ENCODE measurements at regions not wholly inside any gene's neighbourhood (a gene's known extent, or its start where the extent isn't known, plus 50 kb on each side); places are given as distances from the start of the nearest gene placed in this dataset.

DNA sequence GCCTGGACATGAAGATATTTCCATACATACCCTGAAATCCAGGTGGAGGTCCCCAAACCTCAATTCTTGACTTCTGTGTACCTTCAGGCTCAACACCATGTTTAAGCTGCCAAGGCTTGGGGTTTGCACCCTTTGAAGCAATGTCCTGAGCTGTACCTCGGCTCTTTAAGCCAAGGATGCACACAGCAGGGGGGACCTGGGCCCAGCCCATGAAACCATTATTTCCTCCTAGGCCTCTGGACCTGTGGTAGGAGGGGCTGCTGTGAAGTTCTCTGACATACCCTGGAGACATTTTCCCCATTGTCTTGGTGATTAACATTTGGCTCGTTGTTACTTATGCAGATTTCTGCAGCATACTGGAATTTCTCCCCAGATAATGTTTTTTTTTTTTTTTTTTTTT lies 184.3 kb upstream of the RGS18 start:
- Histone ChIP-seq H3K4me3 (ENCODE audit: low read length in 3 of 3) (no peak overlapping the region), H3K9ac (ENCODE audit: low read length in 3 of 3) (no peak overlapping the region), H3K27ac (ENCODE audit: low read depth in 2 of 2, low read length in 2 of 2) (no peak overlapping the region), H3K27me3 (ENCODE audit: control insufficient read depth, insufficient read depth, low read length) (no peaks in the 10 kb centered on the region), H3K36me3 (ENCODE audit: control insufficient read depth in 2 of 3, insufficient read depth in 3 of 3, low read length in 3 of 3) (no peaks in the 10 kb centered on the region), H3K9me3 (ENCODE audit: control insufficient read depth in 2 of 3, insufficient read depth in 1 of 3, low read length in 3 of 3) (no peaks in the 10 kb centered on the region), H3K4me1 (ENCODE audit: control insufficient read depth in 2 of 3, insufficient read depth in 2 of 3, low read depth in 1 of 3, low read length in 3 of 3) (no peaks in the 10 kb centered on the region)
- no peak for TF ChIP-seq CTCF (IDR thresholded peaks at IDR 0.05; ENCODE audit: borderline replicate concordance, extremely low read depth, insufficient read depth)
- no peak for DNase-seq
- intact Hi-C loops (cut with DNase I) = no loop called here
- no peak for FAIRE-seq

DNA sequence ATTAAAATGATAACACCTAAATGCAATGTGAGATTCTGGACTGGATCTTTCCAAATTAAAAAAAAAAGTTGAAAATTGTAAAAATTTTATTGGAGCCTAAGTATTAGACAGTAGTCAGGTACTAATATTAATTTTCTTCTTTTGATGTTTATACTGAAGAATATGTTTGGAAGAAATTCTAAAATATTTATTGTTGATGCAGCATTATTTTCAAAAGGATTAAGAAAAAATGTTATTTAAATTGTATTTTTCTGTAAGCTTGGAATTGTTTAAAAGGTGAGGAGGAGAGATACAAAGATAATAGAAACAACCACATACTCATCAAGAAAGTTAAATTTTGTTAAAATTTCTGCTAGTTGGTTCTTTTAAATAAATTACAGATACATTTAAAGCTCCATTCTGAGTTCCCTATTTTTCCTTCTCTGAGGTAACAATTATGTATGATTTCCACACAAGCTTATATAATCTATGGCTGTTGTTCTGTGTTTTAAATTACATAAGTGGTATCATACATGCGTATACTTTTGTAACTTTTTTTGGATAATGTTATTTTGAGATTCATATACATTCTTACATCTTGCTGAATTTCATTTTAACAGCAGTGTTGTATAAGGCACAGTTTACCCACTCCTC lies 180.3 kb upstream of the RGS18 start:
- H3K4me3 ChIP-seq (ENCODE audit: low read length in 3 of 3) = no peak overlapping the region
- no peak for TF ChIP-seq CTCF (IDR thresholded peaks at IDR 0.05; ENCODE audit: borderline replicate concordance, extremely low read depth, insufficient read depth)
- no peak overlapping the region for H3K9ac ChIP-seq (ENCODE audit: low read length in 3 of 3)
- peak; percentile 32 for FAIRE-seq
- H3K27me3 ChIP-seq (ENCODE audit: control insufficient read depth, insufficient read depth, low read length) = no peaks in the 10 kb centered on the region
- no peaks in the 10 kb centered on the region for H3K9me3 ChIP-seq (ENCODE audit: control insufficient read depth in 2 of 3, insufficient read depth in 1 of 3, low read length in 3 of 3)
- H3K4me1 ChIP-seq (ENCODE audit: control insufficient read depth in 2 of 3, insufficient read depth in 2 of 3, low read depth in 1 of 3, low read length in 3 of 3) = no peaks in the 10 kb centered on the region
- H3K36me3 ChIP-seq (ENCODE audit: control insufficient read depth in 2 of 3, insufficient read depth in 3 of 3, low read length in 3 of 3) = no peaks in the 10 kb centered on the region
- DNase-seq = no peak
- no peak overlapping the region for H3K27ac ChIP-seq (ENCODE audit: low read depth in 2 of 2, low read length in 2 of 2)
- intact Hi-C loops (cut with DNase I) = no loop called here

GRCh38 chr1:191984856-191985255 lies 173.4 kb upstream of the RGS18 start:
- no peaks in the 10 kb centered on the region for H3K4me1 ChIP-seq (ENCODE audit: control insufficient read depth in 2 of 3, insufficient read depth in 2 of 3, low read depth in 1 of 3, low read length in 3 of 3)
- DNase-seq (no peak), FAIRE-seq (no peak)
- no peaks in the 10 kb centered on the region for H3K9me3 ChIP-seq (ENCODE audit: control insufficient read depth in 2 of 3, insufficient read depth in 1 of 3, low read length in 3 of 3)
- no peak overlapping the region for H3K4me3 ChIP-seq (ENCODE audit: low read length in 3 of 3)
- no peak overlapping the region for H3K27ac ChIP-seq (ENCODE audit: low read depth in 2 of 2, low read length in 2 of 2)
- H3K36me3 ChIP-seq (ENCODE audit: control insufficient read depth in 2 of 3, insufficient read depth in 3 of 3, low read length in 3 of 3) = no peaks in the 10 kb centered on the region
- intact Hi-C loops (cut with DNase I) = no loop called here
- H3K9ac ChIP-seq (ENCODE audit: low read length in 3 of 3) = no peak overlapping the region
- H3K27me3 ChIP-seq (ENCODE audit: control insufficient read depth, insufficient read depth, low read length) = no peaks in the 10 kb centered on the region
- no peak for TF ChIP-seq CTCF (IDR thresholded peaks at IDR 0.05; ENCODE audit: borderline replicate concordance, extremely low read depth, insufficient read depth)

DNA sequence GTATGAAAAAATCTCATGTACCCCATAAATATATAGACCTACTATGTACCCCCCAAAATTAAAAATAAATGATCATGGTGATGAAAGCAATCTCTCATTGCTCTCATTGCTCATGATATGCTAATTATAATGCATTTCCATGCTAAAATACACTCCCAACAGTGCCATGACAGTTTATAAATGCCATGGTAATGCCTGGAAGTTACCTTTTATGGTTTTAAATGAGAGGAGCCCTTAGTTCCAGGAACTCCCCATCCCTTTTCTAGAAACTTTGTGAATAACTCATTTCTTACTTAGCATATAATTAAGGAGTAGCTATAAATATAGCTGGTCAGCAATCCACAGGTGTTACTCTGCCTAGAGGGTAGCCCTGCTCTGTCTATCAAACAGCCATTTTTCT lies 166.1 kb upstream of the RGS18 start:
- Histone ChIP-seq H3K9ac (ENCODE audit: low read length in 3 of 3) (no peak overlapping the region), H3K27me3 (ENCODE audit: control insufficient read depth, insufficient read depth, low read length) (no peaks in the 10 kb centered on the region), H3K9me3 (ENCODE audit: control insufficient read depth in 2 of 3, insufficient read depth in 1 of 3, low read length in 3 of 3) (no peaks in the 10 kb centered on the region), H3K27ac (ENCODE audit: low read depth in 2 of 2, low read length in 2 of 2) (no peak overlapping the region), H3K4me3 (ENCODE audit: low read length in 3 of 3) (no peak overlapping the region), H3K36me3 (ENCODE audit: control insufficient read depth in 2 of 3, insufficient read depth in 3 of 3, low read length in 3 of 3) (no peaks in the 10 kb centered on the region), H3K4me1 (ENCODE audit: control insufficient read depth in 2 of 3, insufficient read depth in 2 of 3, low read depth in 1 of 3, low read length in 3 of 3) (no peaks in the 10 kb centered on the region)
- intact Hi-C loops (cut with DNase I) = no loop called here
- DNase-seq = no peak
- FAIRE-seq = no peak
- TF ChIP-seq CTCF (IDR thresholded peaks at IDR 0.05; ENCODE audit: borderline replicate concordance, extremely low read depth, insufficient read depth) = no peak

Data from kidney (tissue), 13 donors.